NCI-H2029 (cell line): ENCODE measurements at regions not wholly inside any gene's neighbourhood (a gene's known extent, or its start where the extent isn't known, plus 50 kb on each side); places are given as distances from the start of the nearest gene placed in this dataset.
"Not testable (repeated sequence)": the region's sequence is repeated elsewhere in the genome, so short reads cannot be mapped to it uniquely, and the experiment has no call there.

Source experiments
- DNase-seq: peaks from one replicate; lab custom pipeline; 2025; lab: John Stamatoyannopoulos, UW

DNA sequence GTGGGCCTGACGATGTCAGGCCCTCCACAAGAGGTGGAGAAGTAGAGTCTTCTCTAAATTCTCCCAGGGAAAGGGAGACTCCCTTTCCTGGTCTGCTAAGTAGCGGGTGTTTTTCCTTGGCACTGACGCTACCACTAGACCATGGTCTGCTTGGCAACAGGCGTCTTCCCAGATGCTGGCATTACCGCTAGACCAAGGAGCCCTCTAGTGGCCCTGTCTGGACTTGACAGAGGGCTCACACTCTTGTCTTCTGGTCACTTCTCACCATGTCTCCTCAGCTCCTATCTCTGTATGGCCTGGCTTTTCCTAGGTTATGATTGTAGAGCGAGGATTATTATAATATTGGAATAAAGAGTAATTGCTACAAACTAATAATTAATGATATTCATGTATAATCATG, 51.1 kb upstream of the RASSF6 start:
- DNase-seq: not testable (repeated sequence)

- DNase-seq: no peak
Measured at GRCh38 chr4:73673286-73673685, 53.0 kb upstream of the RASSF6 start.

DNA sequence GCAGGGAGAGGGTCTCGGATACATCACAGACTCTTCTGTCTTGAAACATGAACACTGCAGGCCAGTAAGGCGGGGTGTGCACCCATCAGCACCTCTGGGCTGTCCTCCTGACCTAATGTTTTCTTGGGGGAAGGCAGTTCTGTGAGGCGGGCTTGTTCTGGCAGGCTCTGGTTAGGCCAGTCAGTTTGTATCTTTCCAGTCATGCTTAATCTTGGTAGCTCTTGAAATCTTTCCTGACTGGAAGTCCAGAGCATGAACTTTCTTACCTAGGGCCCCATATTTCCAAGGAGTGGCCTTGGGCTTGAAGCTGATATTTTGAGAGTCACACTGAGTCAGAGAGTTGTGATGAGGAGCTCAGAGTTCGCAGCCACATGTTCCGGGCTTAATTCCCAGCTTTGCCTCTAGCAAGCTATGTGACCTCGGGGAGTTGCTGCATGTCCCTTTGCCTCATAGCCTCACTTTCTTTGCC, 54.2 kb upstream of the RASSF6 start:
- DNase-seq: no peak

DNA sequence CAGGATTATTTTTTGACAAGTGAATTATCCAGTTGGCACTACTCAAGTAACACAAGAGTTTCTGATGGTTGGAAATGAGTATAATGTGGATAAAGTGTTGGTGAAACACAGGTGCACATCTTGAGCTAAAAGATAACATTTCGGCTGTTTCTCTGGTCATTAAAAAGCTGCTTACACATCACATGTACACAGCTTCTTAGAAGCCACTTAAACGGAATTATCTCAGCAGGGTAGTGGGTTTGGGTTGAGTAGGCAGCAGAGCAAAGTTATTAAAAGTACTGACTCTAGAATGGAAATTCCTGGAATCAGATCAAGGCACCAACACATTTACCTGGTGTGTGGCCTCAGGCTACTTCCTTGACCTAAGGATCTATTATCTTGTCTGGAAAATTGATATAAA, 55.4 kb upstream of the RASSF6 start:
- DNase-seq: no peak

- DNase-seq: no peak
Measured at GRCh38 chr4:73676136-73676535, 55.9 kb upstream of the RASSF6 start.

DNA sequence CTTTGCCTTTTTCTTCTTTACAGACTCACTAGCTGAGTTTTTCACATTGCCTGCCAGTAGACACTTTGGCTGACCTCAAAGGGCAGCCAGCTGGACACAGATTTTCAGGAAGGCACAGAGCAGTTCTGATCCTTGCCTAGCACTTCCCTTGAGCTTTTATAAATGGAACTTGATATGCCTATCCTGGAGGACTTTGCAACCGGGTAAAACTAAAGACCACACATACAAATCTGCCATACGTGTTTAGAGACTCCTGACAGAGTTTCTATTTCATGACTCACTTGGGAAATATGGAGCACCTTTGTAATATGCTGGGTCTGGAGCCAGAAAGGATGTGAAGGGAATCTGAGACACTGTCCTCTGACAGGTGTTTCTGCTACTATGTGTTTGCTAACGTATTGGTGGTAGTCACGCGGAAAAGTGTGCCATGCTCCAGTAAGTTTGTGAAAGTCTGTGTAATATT, 56.7 kb upstream of the RASSF6 start:
- DNase-seq: peak; percentile 73

DNA sequence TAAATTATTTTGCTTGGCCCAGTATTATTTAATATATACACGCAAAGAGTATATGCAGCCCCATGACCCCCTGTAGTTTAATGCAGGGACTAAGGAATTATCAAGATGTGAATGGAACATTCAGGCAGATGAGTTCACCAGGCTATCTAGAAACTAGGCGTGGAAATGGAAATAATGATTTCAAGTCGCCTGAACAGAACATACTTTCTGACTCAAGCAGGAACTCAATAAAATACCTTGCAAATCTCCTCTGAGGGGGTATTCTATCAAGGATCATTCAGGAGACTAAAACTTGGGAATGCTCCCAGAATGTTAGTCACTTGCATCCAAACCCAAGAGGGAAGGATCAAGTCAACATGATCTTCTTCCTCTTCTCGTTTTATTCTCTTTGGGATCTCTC, 59.6 kb upstream of the RASSF6 start:
- no peak for DNase-seq

DNA sequence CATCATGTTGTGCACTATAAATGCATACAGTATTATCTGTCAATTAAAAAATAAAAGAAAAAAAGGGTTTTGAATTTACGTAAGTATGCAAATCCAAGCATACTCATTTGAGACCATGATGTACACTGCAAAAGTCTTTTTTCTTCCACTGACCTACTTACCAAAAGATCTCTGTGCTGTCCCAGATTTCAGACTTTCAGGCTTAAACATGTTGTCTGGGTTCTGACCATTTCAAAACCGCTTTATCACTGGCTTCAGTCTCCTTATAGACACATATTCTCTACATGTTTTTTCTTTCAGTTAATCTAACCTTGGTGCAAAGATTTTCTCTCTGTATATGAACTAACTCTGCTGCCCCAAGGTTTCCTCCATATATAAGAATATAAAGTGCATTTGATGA, 58.6 kb upstream of the CXCL8 start:
- no peak for DNase-seq

GRCh38 chr4:73682508-73682907, 57.9 kb upstream of the CXCL8 start:
- DNase-seq: no peak

- no peak for DNase-seq
Measured at GRCh38 chr4:73683033-73683432, 57.3 kb upstream of the CXCL8 start.

DNA sequence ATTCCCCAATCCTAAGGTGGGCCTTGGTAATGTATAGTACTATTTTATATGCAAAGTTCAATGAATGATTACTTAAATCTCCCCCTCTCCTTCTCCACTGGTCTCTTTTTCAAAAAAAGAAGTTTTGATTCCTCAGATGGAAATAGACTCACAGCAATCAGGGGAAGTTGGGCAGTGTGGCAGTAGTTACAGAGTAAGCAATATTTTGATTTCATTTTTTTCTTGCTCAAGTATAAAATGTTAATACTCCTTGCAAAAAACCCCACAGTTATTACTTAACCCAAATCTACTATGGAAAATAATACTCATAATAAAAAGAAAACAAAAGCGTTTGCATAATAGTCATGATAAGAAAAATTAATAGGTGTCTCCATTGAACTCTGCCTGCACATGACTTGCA, 56.9 kb upstream of the CXCL8 start:
- no peak for DNase-seq

GRCh38 chr4:73684097-73684496, 56.3 kb upstream of the CXCL8 start:
- DNase-seq: no peak

GRCh38 chr4:73685052-73685451, 55.3 kb upstream of the CXCL8 start:
- DNase-seq: no peak

- no peak for DNase-seq
Measured at GRCh38 chr4:73687421-73687820, 52.9 kb upstream of the CXCL8 start.

- DNase-seq: no peak
Measured at GRCh38 chr4:73690051-73690738, 50.2 kb upstream of the CXCL8 start.
